Activated CD4-positive, alpha-beta T cell treated with anti-CD3 and anti-CD28 coated beads for 48 hours (primary cell): ENCODE measurements at regions not wholly inside any gene's neighbourhood (a gene's known extent, or its start where the extent isn't known, plus 50 kb on each side); places are given as distances from the start of the nearest gene placed in this dataset.

Source experiments
- DNase-seq: peaks from one replicate; pipeline ENCODE4 v3.0.0-alpha.2; 2020

DNA sequence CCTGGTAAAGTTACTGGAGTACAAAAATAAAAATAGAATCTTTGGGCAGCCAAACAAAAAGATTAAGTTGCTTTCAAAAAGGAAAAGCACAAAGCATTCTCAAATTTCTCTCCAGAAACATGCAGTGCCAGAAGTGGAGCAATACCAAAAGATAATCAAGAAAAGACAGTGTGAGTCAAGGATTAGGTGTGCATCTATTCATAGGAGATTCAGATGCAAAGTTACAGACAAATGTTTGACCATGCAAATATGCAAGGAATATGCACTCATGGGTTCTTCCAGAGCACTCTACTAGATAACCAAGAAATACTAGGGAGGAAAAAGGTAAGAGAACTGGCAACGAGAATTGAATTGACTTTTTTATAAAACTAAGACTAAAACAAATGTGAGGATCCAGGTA lies 51.8 kb upstream of the CDH20 start:
- DNase-seq, result no peak

DNA sequence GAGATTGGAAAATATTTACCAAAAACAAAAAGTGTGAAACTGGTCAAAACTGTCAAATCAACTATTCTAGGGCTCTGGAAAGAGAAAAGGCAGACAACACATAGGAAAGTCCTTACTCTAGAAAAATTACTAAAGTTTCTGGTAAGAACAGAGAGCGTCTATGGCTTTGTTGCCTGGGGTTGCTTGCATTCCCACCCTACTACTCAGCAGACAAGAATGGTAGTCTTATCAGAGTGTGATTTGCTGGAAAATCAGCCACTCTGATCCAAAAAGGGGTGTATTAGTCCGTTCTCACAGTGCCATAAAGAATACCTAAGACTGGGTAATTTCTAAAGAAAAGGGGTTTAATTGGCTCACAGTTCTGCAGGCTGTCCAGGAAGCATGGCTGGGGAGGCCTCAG lies 50.3 kb upstream of the CDH20 start:
- no peak for DNase-seq
